ENCODE measurements at regions not wholly inside any gene's neighbourhood (a gene's known extent, or its start where the extent isn't known, plus 50 kb on each side); places are given as distances from the start of the nearest gene placed in this dataset.
"Not testable (repeated sequence)": the region's sequence is repeated elsewhere in the genome, so short reads cannot be mapped to it uniquely, and the experiment has no call there.

DNA sequence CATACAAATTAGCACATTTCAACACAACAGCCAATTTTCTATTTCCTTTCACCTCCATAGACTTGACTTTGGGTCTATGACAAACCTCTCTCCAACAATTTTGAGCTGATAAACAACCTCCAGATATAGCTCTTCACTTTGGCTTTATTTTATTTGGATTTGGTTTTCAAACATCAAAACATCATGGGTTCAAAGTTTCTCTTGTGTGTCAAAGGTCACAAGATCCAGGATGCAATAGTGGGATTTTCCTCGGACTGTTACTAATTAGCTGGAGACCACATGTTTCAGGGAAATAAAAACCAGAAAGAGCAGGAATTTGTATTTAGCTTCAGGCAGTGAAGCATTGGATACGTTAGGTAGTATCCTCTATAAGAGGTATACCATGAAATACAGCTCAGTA lies 351.0 kb upstream of the SOX9 start:
- Histone ChIP-seq H3K4me1 (no peaks in the 10 kb centered on the region), H3K27ac (no peak overlapping the region), H3K4me3 (no peak overlapping the region), H3K27me3 (ENCODE audit: low read depth) (no peaks in the 10 kb centered on the region), H3K9me3 (no peaks in the 10 kb centered on the region), H3K36me3 (no peaks in the 10 kb centered on the region)
- no peak for DNase-seq
- no peak for ATAC-seq
- intact Hi-C loops (cut with DNase I): no loop called here
- TF ChIP-seq, protein P1, sequence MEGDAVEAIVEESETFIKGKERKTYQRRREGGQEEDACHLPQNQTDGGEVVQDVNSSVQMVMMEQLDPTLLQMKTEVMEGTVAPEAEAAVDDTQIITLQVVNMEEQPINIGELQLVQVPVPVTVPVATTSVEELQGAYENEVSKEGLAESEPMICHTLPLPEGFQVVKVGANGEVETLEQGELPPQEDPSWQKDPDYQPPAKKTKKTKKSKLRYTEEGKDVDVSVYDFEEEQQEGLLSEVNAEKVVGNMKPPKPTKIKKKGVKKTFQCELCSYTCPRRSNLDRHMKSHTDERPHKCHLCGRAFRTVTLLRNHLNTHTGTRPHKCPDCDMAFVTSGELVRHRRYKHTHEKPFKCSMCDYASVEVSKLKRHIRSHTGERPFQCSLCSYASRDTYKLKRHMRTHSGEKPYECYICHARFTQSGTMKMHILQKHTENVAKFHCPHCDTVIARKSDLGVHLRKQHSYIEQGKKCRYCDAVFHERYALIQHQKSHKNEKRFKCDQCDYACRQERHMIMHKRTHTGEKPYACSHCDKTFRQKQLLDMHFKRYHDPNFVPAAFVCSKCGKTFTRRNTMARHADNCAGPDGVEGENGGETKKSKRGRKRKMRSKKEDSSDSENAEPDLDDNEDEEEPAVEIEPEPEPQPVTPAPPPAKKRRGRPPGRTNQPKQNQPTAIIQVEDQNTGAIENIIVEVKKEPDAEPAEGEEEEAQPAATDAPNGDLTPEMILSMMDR (IDR thresholded peaks at IDR 0.05): no peak

DNA sequence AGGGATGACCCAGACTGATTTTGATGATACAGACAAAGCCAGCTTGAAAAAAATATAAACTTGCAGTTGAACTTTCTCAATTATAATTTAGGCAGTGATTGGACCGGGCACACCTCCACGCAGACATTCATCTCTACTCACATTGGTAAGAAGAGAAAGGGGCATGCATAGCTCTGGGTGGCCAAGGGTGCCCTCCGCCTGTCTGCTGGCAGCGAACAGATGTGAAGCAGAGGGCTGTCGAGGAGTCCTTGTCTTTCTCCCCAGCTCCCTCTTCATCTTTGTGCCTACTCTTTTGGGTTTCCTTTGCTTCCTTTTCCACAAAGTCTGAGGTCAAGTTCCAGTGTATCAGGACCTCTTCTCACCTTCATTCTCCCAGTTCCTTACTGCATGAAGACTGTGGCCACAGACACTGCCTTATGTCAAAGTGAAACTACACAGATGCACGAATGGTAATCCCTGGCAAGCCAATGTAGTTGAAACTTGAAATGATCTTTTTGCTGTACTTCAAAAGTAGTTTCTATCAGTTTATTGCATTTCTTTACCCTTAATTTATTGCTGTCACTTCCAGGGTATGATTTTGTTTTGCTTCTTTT lies 343.7 kb upstream of the SOX9 start:
- Histone ChIP-seq H3K4me3 (no peak overlapping the region), H3K27me3 (ENCODE audit: low read depth) (no peaks in the 10 kb centered on the region), H3K27ac (no peak overlapping the region), H3K4me1 (no peaks in the 10 kb centered on the region), H3K36me3 (no peaks in the 10 kb centered on the region), H3K9me3 (no peaks in the 10 kb centered on the region)
- no peak for ATAC-seq
- TF ChIP-seq, protein P1 (IDR thresholded peaks at IDR 0.05): no peak
- no peak for DNase-seq
- intact Hi-C loops (cut with DNase I): no loop called here

DNA sequence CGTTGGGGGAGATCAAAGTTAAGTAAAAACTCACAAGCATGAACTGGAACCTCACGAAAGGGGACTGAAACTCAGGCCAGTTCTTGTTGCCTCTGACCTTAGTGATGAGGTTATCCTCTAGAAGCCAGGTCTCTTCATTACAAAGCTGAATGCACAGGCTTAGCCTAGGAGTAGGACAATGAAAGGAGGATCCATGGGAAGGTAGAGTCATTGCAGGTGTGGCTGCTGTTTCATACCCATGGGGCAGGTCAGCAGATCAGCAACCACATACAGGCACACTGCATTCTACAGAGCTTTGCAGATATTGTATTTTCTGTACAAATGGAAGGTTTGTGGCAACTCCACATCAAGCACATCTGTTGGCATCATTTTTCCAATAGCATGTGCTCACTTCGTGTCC lies 341.3 kb upstream of the SOX9 start:
- intact Hi-C loops (cut with DNase I): no loop called here
- no peak overlapping the region for H3K27ac ChIP-seq
- no peaks in the 10 kb centered on the region for H3K9me3 ChIP-seq
- TF ChIP-seq, protein P1 (IDR thresholded peaks at IDR 0.05): no peak
- no peak for ATAC-seq
- H3K36me3 ChIP-seq: no peaks in the 10 kb centered on the region
- no peak for DNase-seq
- no peaks in the 10 kb centered on the region for H3K4me1 ChIP-seq
- H3K4me3 ChIP-seq: no peak overlapping the region
- no peaks in the 10 kb centered on the region for H3K27me3 ChIP-seq (ENCODE audit: low read depth)

DNA sequence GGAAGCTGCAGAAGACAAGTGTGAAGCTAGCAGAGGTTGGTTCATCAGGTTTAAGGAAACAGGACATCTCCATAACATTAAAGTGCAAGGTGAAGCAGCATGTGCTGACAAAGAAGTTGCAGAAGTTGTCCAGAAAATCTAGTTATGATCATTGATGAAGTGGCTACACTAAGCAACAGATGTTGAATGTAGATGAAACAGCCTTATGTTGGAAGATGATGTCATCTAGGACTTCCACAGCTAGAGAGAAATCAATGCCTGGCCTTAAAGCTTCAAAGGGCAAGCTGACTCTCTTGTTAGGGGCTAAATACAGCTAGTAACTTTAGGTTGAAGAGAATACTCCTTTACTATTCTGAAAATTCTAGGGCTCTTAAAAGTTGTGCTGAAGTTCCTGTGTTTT lies 340.2 kb upstream of the SOX9 start:
- Histone ChIP-seq H3K36me3 (no peaks in the 10 kb centered on the region), H3K27me3 (ENCODE audit: low read depth) (no peaks in the 10 kb centered on the region), H3K4me3 (no peak overlapping the region), H3K4me1 (no peaks in the 10 kb centered on the region), H3K27ac (no peak overlapping the region), H3K9me3 (no peaks in the 10 kb centered on the region)
- ATAC-seq (no peak), DNase-seq (no peak)
- intact Hi-C loops (cut with DNase I): no loop called here
- TF ChIP-seq, protein P1 (IDR thresholded peaks at IDR 0.05): no peak

GRCh38 chr17:71782021-71782420 lies 338.8 kb upstream of the SOX9 start:
- H3K4me3 ChIP-seq; H3K4me1 ChIP-seq; DNase-seq; H3K27ac ChIP-seq; ATAC-seq; H3K36me3 ChIP-seq; intact Hi-C loops (cut with DNase I); H3K27me3 ChIP-seq (ENCODE audit: low read depth); H3K9me3 ChIP-seq: not testable (repeated sequence)

GRCh38 chr17:71790791-71791190 lies 330.0 kb upstream of the SOX9 start:
- Histone ChIP-seq H3K27ac (no peak overlapping the region), H3K4me3 (no peak overlapping the region), H3K9me3 (no peaks in the 10 kb centered on the region), H3K36me3 (no peaks in the 10 kb centered on the region), H3K27me3 (ENCODE audit: low read depth) (no peaks in the 10 kb centered on the region), H3K4me1 (no peaks in the 10 kb centered on the region)
- DNase-seq (no peak), ATAC-seq (no peak)
- intact Hi-C loops (cut with DNase I): no loop called here
- TF ChIP-seq, protein P1 (IDR thresholded peaks at IDR 0.05): no peak

Measured in lower lobe of right lung (tissue), 2 donors.